Tibial nerve (tissue), 4 donors: ENCODE measurements at regions not wholly inside any gene's neighbourhood (a gene's known extent, or its start where the extent isn't known, plus 50 kb on each side); places are given as distances from the start of the nearest gene placed in this dataset.

Experiments
- EP300 ChIP-seq, 2 donors: sonication (generic); formaldehyde crosslinking; IDR thresholded peaks; one replicate each; pipeline ENCODE4 v1.6.1; 2017; ENCODE audit warnings: antibody characterized with exemption in 2 of 2, mild to moderate bottlenecking in 1 of 2
- POLR2A ChIP-seq, 2 donors: fragments of 450-650 bp; IDR thresholded peaks; one replicate each; pipeline ENCODE4 v1.6.1; 2017; ENCODE audit warnings: antibody characterized with exemption in 2 of 2, mild to moderate bottlenecking in 2 of 2, moderate library complexity in 2 of 2
- TF ChIP-seq, protein P1 (sequence below), 5 experiments: fragments of 200-600 bp in 3 of 5; fragments of 450-650 bp in 2 of 5; sonication (generic) in 3 of 5; IDR thresholded peaks; one replicate each; pipeline ENCODE4 v1.5.1; 2016 to 2019; ENCODE audit warnings: antibody characterized with exemption in 5 of 5, mild to moderate bottlenecking in 3 of 5, moderate library complexity in 2 of 5

DNA sequence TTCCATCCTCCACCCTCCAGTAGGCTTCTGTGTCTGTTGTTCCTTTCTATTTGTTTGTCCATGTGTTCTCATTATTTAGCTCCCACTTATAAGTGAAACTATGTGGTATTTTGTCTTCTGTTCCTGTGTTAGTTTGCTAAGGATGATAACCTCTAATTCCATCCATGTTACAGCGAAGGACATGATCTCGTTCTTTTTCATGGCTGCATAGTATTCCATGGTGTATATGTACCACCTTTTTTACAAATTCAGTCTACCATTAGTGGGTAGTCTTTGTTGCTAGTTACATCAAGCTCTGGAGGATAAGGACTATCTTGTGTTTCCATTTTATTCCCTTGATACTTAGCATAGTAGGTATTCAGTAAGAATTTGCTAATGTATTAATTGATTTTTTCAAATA, 664.2 kb upstream of the FAT3 start:
- TF ChIP-seq, protein P1, sequence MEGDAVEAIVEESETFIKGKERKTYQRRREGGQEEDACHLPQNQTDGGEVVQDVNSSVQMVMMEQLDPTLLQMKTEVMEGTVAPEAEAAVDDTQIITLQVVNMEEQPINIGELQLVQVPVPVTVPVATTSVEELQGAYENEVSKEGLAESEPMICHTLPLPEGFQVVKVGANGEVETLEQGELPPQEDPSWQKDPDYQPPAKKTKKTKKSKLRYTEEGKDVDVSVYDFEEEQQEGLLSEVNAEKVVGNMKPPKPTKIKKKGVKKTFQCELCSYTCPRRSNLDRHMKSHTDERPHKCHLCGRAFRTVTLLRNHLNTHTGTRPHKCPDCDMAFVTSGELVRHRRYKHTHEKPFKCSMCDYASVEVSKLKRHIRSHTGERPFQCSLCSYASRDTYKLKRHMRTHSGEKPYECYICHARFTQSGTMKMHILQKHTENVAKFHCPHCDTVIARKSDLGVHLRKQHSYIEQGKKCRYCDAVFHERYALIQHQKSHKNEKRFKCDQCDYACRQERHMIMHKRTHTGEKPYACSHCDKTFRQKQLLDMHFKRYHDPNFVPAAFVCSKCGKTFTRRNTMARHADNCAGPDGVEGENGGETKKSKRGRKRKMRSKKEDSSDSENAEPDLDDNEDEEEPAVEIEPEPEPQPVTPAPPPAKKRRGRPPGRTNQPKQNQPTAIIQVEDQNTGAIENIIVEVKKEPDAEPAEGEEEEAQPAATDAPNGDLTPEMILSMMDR (IDR thresholded peaks at IDR 0.05), result no peak
- TF ChIP-seq POLR2A (IDR thresholded peaks at IDR 0.05), result no peak
- TF ChIP-seq EP300 (IDR thresholded peaks at IDR 0.05), result no peak
